Right atrium auricular region (tissue), 2 donors: ENCODE measurements at regions not wholly inside any gene's neighbourhood (a gene's known extent, or its start where the extent isn't known, plus 50 kb on each side); places are given as distances from the start of the nearest gene placed in this dataset.

Experiments used
- DNase-seq: peaks from one replicate; pipeline ENCODE4 v3.0.0-alpha.2; 2019; ENCODE audit warnings: low spot score
- H3K27ac ChIP-seq, 2 donors: fragments of 200-600 bp; sonication (generic); 1 replicate in 1 of 2; 2 replicates in 1 of 2; pipeline ENCODE4 v1.5.1; 2016 to 2019
- H3K27me3 ChIP-seq, 2 donors: fragments of 200-600 bp; sonication (generic); one replicate each; pipeline versions ENCODE4 v1.5.1 to v1.6.0; 2017 to 2019
- H3K36me3 ChIP-seq: fragments of 200-600 bp; sonication (generic); one replicate; pipeline ENCODE4 v1.5.1; 2016
- H3K4me1 ChIP-seq, 2 donors: fragments of 200-600 bp; sonication (generic); one replicate each; pipeline versions ENCODE4 v1.5.1 to v1.6.0; 2017 to 2019
- H3K4me3 ChIP-seq, 2 donors: fragments of 200-600 bp; sonication (generic); 1 replicate in 1 of 2; 2 replicates in 1 of 2; pipeline ENCODE4 v1.5.1; 2017 to 2019; ENCODE audit warnings: mild to moderate bottlenecking in 1 of 2, moderate library complexity in 1 of 2
- H3K9me3 ChIP-seq, 2 donors: fragments of 200-600 bp; sonication (generic); one replicate each; pipeline ENCODE4 v1.5.1; 2019
- CTCF ChIP-seq, 2 donors: fragments of 200-600 bp; sonication (generic); IDR thresholded peaks; one replicate each; pipeline ENCODE4 v1.5.1; 2019; ENCODE audit warnings: antibody characterized with exemption in 2 of 2

DNA sequence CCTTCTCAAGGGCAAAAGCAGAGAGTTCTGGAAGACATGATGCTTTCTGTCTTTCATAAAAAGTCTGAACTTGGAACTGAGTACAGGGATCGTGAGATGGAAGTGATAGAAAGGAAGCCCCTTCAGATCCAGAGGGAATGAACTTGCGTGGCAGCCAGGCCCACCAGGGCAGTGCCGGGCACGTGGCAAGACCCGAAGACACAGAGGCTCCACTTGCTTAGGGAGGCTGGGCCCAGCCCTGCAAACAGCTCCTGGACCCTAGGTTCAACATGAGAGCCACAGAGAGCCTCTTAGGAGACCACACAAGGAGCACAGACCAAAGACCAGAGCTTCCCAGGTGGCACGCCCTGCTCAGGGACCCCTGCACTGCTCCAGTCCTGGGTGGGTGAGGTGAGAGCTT, 155.4 kb upstream of the SMIM21 start:
- Histone ChIP-seq H3K9me3 (no peaks in the 10 kb centered on the region), H3K36me3 (no peaks in the 10 kb centered on the region), H3K27ac (no peak overlapping the region), H3K27me3 (no peaks in the 10 kb centered on the region), H3K4me3 (no peak overlapping the region), H3K4me1 (no peaks in the 10 kb centered on the region)
- no peak for DNase-seq
- TF ChIP-seq CTCF (IDR thresholded peaks at IDR 0.05), result no peak

DNA sequence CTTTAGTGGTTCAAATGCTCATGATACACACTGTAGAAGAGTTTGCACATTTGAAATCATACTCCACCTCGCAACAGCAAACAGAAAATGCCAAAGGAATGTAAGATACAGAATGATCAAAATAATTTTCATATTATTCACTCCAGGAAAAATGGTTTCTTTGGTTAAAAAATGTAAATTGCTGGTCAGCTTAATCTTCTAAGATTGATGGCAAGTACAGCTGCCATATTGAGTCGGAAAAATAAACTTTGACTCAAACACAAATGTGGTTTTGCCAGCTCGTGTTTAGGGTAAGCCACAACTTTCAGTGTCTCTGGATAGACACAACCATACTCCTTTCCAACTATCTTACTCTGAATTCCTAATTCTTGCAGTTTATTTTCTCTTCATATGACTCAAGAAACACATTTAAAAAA, 154.9 kb upstream of the SMIM21 start:
- H3K27me3 ChIP-seq, result no peaks in the 10 kb centered on the region
- H3K4me3 ChIP-seq, result no peak overlapping the region
- TF ChIP-seq CTCF (IDR thresholded peaks at IDR 0.05), result no peak
- H3K9me3 ChIP-seq, result no peaks in the 10 kb centered on the region
- no peaks in the 10 kb centered on the region for H3K4me1 ChIP-seq
- no peak for DNase-seq
- H3K36me3 ChIP-seq, result no peaks in the 10 kb centered on the region
- no peak overlapping the region for H3K27ac ChIP-seq

DNA sequence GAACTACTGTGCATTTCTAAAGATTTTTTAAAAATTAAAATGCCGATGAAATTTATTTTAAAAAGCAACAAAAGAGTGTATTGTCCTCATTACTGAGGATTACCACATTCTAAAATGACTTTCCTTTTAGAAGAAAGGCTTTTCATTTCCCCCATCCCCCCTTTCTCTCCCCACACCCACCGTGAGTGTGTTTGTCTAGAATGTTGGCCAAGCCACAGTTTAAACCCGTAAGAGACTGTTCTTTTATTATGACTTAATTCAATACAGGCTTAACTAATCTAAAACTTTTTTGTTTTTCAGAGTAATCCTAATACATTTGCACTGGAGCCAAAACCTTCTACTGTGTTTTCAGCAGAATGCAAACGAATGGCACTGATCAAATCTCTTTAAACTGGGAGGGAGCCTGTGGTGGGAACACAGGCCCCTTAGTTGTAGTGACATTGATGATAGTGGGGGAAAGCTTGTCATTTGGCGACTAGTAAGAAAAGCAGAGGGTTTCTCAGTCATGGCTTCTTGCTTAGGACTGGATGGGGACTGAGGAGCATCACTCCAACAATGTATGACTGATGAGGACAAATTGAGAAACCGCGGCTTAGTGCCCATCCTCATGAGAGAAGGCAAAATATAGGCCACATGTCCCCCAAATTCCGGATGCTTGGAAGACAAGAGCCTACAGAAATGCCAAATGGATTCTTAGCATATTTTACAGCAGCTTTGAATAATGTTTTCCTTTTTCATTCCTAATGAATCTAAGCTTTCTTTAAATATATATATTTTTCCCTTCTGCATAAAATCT, 154.0 kb upstream of the SMIM21 start:
- DNase-seq, result no peak
- Histone ChIP-seq H3K36me3 (no peaks in the 10 kb centered on the region), H3K27ac (no peak overlapping the region), H3K4me3 (no peak overlapping the region), H3K4me1 (no peaks in the 10 kb centered on the region), H3K27me3 (no peaks in the 10 kb centered on the region), H3K9me3 (no peaks in the 10 kb centered on the region)
- no peak for TF ChIP-seq CTCF (IDR thresholded peaks at IDR 0.05)

DNA sequence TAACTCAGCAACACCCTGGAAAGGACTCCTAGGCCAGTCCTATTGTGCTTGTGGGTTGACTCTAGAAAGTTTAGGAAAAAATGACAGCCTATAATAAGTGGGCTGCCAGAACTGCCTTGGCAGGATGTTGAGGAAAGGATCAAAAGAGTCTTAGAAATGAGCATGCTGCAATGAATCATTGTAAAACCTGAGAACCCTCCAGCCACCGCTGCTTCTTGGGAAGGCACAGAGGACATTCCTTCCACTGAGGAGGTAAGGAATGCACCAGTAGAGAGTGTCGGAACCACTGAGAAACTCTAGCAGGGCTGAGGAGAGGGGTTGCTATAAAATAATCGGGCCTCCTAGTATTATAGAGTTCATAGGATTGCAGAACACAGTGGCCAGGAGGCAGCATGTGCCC, 146.7 kb upstream of the SMIM21 start:
- H3K27ac ChIP-seq, result no peak overlapping the region
- H3K9me3 ChIP-seq, result no peaks in the 10 kb centered on the region
- H3K27me3 ChIP-seq, result no peaks in the 10 kb centered on the region
- H3K4me1 ChIP-seq, result no peaks in the 10 kb centered on the region
- no peak overlapping the region for H3K4me3 ChIP-seq
- DNase-seq, result no peak
- no peak for TF ChIP-seq CTCF (IDR thresholded peaks at IDR 0.05)
- no peaks in the 10 kb centered on the region for H3K36me3 ChIP-seq

GRCh38 chr18:75563150-75563549, 135.6 kb upstream of the SMIM21 start:
- no peak for TF ChIP-seq CTCF (IDR thresholded peaks at IDR 0.05)
- no peaks in the 10 kb centered on the region for H3K9me3 ChIP-seq
- no peaks in the 10 kb centered on the region for H3K4me1 ChIP-seq
- no peak overlapping the region for H3K27ac ChIP-seq
- H3K4me3 ChIP-seq, result no peak overlapping the region
- DNase-seq, result no peak
- no peaks in the 10 kb centered on the region for H3K27me3 ChIP-seq
- H3K36me3 ChIP-seq, result no peaks in the 10 kb centered on the region

GRCh38 chr18:75562216-75562615, 134.7 kb upstream of the SMIM21 start:
- TF ChIP-seq CTCF (IDR thresholded peaks at IDR 0.05), result no peak
- Histone ChIP-seq H3K9me3 (no peaks in the 10 kb centered on the region), H3K27me3 (no peaks in the 10 kb centered on the region), H3K36me3 (no peaks in the 10 kb centered on the region), H3K4me1 (no peaks in the 10 kb centered on the region), H3K27ac (no peak overlapping the region), H3K4me3 (no peak overlapping the region)
- no peak for DNase-seq
